ENCODE measurements at regions not wholly inside any gene's neighbourhood (a gene's known extent, or its start where the extent isn't known, plus 50 kb on each side); places are given as distances from the start of the nearest gene placed in this dataset.

- peak; percentile 40 for DNase-seq
Measured at GRCh38 chr4:120977435-120977997, 55.0 kb upstream of the PRDM5 start.

- no peak for DNase-seq
Measured at GRCh38 chr4:120973207-120973606, 50.7 kb upstream of the PRDM5 start.
